ENCODE measurements at regions not wholly inside any gene's neighbourhood (a gene's known extent, or its start where the extent isn't known, plus 50 kb on each side); places are given as distances from the start of the nearest gene placed in this dataset.
"Not testable (repeated sequence)": the region's sequence is repeated elsewhere in the genome, so short reads cannot be mapped to it uniquely, and the experiment has no call there.

- no peak for TF ChIP-seq FOXA1 (IDR thresholded peaks at IDR 0.05)
- TF ChIP-seq FOXM1 (IDR thresholded peaks at IDR 0.05; ENCODE audit: borderline replicate concordance) = no peak
- no peak for TF ChIP-seq SP1 (IDR thresholded peaks at IDR 0.05)
- no peak for TF ChIP-seq SUZ12 (IDR thresholded peaks at IDR 0.05)
- ChIA-PET POLR2A (no interaction called here), CTCF (no interaction called here)
- no peak for DNase-seq (ENCODE audit: extremely low spot score)
Observed at GRCh38 chr4:72761368-72762038, 192.5 kb upstream of the ADAMTS3 start.

DNA sequence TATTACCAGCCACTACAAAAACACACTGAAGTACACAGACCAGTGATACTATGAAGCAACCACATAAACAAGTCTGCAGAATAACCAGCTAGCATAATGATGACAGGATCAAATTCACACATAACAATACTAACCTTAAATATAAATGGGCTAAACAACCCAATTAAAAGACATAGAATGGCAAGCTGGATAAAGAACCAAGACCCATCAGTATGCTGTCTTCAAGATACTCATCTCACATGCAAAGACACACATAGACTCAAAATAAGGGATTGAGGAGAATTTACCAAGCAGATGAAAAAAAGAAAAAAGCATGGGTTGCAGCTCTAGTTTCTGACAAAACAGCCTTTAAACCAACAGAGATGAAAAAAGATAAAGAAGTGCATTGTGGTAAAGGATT is 184.4 kb upstream of the ADAMTS3 start:
- DNase-seq (ENCODE audit: extremely low spot score); CTCF ChIA-PET; POLR2A ChIA-PET: not testable (repeated sequence)

GRCh38 chr4:72744103-72744725 is 175.2 kb upstream of the ADAMTS3 start:
- TF ChIP-seq FOXM1 (IDR thresholded peaks at IDR 0.05; ENCODE audit: borderline replicate concordance) (no peak), HDGF (IDR thresholded peaks at IDR 0.05; ENCODE audit: borderline replicate concordance) (no peak), ZNF384 (IDR thresholded peaks at IDR 0.05) (no peak), LEF1 (IDR thresholded peaks at IDR 0.05; ENCODE audit: borderline replicate concordance) (no peak), ARNT (IDR thresholded peaks at IDR 0.05) (no peak), BHLHE40 (IDR thresholded peaks at IDR 0.05; ENCODE audit: borderline replicate concordance) (no peak), NFRKB (IDR thresholded peaks at IDR 0.05) (no peak), PKNOX1 (IDR thresholded peaks at IDR 0.05) (no peak), TARDBP (IDR thresholded peaks at IDR 0.05) (no peak), ELF4 (IDR thresholded peaks at IDR 0.05) (no peak)
- ChIA-PET POLR2A (no interaction called here), CTCF (no interaction called here)
- DNase-seq (ENCODE audit: extremely low spot score) = no peak

DNA sequence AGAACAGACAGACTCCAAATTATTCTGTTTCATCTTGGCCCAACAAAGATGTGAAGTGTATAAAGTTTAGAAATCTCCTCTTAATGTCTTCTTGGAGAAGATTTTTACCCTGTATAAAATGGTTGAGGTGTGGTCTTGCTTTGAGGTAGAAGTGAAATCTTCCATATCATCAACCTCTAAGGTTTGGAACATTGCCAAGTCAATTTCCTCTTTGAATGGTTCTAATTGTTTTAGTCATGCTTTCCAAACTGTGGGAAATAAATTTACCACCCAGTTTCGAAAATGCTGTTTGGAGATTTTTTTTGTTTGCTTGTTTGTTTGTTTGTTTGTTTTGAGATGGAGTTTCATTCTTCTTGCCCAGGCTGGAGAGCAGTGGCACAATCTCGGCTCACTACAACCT is 174.1 kb upstream of the ADAMTS3 start:
- ChIA-PET POLR2A (no interaction called here), CTCF (no interaction called here)
- DNase-seq (ENCODE audit: extremely low spot score) = no peak
- TF ChIP-seq TARDBP (IDR thresholded peaks at IDR 0.05) (no peak), FOXK2 (IDR thresholded peaks at IDR 0.05) (no peak), BHLHE40 (IDR thresholded peaks at IDR 0.05; ENCODE audit: borderline replicate concordance) (no peak), ELF4 (IDR thresholded peaks at IDR 0.05) (no peak), ARNT (IDR thresholded peaks at IDR 0.05) (no peak), ZNF384 (IDR thresholded peaks at IDR 0.05) (no peak), HDGF (IDR thresholded peaks at IDR 0.05; ENCODE audit: borderline replicate concordance) (no peak), NFRKB (IDR thresholded peaks at IDR 0.05) (no peak)

DNA sequence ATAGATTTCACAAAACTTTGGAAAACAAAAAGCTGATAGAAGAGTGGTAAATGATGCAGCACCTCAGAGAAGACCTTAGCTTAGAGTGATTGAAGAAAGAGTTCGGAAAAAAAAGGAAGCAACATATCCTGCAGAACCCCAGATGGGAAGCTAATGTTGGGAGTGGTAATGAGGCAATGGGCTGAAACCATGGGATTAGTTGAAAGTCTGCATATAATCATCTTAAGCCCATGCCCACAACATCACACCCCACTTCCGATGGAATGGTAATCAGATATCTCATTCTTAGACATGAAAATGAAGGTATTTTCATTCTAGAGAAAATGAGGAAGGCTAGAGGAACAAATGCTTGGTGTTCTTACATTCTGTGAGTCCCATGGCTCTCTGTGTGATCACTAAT is 146.3 kb upstream of the ADAMTS3 start:
- POLR2A ChIA-PET = no interaction called here
- TF ChIP-seq FOXK2 (IDR thresholded peaks at IDR 0.05) (no peak), CTBP1 (IDR thresholded peaks at IDR 0.05; ENCODE audit: borderline replicate concordance) (no peak), LEF1 (IDR thresholded peaks at IDR 0.05; ENCODE audit: borderline replicate concordance) (no peak)
- DNase-seq (ENCODE audit: extremely low spot score) = no peak

DNA sequence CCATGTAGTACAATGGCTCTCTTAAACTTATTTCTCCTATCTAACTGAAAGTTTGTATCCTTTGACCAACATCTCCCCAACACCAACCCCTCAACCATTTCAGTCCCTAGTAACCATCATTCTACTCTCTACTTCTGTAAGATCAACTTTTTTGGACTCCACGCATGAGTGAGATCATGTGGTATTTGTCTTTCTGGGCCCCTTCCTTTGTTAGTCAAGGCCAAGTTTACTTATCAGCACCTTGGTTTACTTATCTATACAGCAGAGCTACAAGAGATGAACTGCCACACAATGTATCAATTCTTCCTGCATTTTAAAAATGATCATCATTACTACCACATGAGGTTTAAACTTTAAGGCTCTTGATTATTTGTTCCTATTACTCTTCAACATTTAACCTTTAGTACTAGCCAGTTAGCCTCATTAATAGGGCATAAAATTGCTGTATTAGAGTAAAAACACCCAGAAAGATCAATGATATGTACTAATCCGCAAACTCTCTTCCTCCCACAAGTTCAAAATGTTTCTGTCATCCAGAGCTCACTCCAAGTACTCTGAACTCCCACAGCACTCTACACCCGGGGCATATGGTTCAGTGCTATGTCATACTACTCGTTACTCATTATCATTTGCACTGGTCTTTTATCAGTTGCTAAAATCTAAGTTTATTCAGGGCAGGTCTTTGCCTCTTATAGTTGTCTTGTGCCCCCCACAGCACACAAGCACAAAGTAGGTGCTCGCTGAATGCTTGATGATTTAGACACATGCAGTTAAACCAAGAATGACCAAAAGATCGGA is 145.7 kb upstream of the ADAMTS3 start:
- ChIA-PET POLR2A (no interaction called here), CTCF (no interaction called here)
- no peak for DNase-seq (ENCODE audit: extremely low spot score)
- TF ChIP-seq TARDBP (IDR thresholded peaks at IDR 0.05) = no peak
- no peak for TF ChIP-seq SUZ12 (IDR thresholded peaks at IDR 0.05)

More for the DNA sequence above, 146.3 kb upstream of the ADAMTS3 start:
- CTCF ChIA-PET = no interaction called here

DNA sequence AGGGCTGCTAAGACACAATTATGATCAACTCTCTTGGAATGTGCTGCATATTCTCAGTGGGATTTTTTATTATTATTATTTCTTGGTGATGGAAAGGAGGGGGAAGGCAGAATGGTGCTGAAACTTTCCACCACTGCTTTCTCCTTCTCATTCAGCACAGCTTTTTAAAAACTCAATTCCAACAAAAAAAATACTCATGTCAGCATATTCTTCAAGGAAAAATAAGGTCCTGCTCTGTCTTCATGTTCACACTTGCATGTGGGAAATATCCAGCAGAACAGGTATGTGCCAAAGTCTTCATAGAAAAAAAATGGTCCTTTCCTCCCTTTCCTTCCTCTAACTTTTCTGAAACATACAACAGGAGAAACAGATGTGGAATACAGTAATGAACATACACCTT is 144.0 kb upstream of the ADAMTS3 start:
- no peak for TF ChIP-seq BHLHE40 (IDR thresholded peaks at IDR 0.05; ENCODE audit: borderline replicate concordance)
- no peak for TF ChIP-seq TARDBP (IDR thresholded peaks at IDR 0.05)
- no peak for DNase-seq (ENCODE audit: extremely low spot score)
- CTCF ChIA-PET = no interaction called here
- POLR2A ChIA-PET = no interaction called here

- DNase-seq (ENCODE audit: extremely low spot score) = no peak
- ChIA-PET CTCF (no interaction called here), POLR2A (no interaction called here)
- TF ChIP-seq FOXA1 (IDR thresholded peaks at IDR 0.05) (no peak), ELF4 (IDR thresholded peaks at IDR 0.05) (no peak), FOXK2 (IDR thresholded peaks at IDR 0.05) (no peak), CTBP1 (IDR thresholded peaks at IDR 0.05; ENCODE audit: borderline replicate concordance) (no peak), FOXM1 (IDR thresholded peaks at IDR 0.05; ENCODE audit: borderline replicate concordance) (no peak), HDGF (IDR thresholded peaks at IDR 0.05; ENCODE audit: borderline replicate concordance) (no peak), ARNT (IDR thresholded peaks at IDR 0.05) (no peak), PKNOX1 (IDR thresholded peaks at IDR 0.05) (no peak), SUZ12 (IDR thresholded peaks at IDR 0.05) (no peak), BHLHE40 (IDR thresholded peaks at IDR 0.05; ENCODE audit: borderline replicate concordance) (no peak)
Observed at GRCh38 chr4:72709475-72709874, 140.5 kb upstream of the ADAMTS3 start.
